G401 (cell line): ENCODE measurements at regions not wholly inside any gene's neighbourhood (a gene's known extent, or its start where the extent isn't known, plus 50 kb on each side); places are given as distances from the start of the nearest gene placed in this dataset.
"Not testable (repeated sequence)": the region's sequence is repeated elsewhere in the genome, so short reads cannot be mapped to it uniquely, and the experiment has no call there.

Experiments used
- DNase-seq: peaks from one replicate; pipeline ENCODE4 v3.0.0-alpha.2; 2015; ENCODE audit warnings: low spot score
- in situ Hi-C: cut with HindIII; loops from 2 replicates; pipeline ENCODE4 v1.10.0; 2016; ENCODE audit warnings: low sequenced_read_pairs, mixed read lengths

DNA sequence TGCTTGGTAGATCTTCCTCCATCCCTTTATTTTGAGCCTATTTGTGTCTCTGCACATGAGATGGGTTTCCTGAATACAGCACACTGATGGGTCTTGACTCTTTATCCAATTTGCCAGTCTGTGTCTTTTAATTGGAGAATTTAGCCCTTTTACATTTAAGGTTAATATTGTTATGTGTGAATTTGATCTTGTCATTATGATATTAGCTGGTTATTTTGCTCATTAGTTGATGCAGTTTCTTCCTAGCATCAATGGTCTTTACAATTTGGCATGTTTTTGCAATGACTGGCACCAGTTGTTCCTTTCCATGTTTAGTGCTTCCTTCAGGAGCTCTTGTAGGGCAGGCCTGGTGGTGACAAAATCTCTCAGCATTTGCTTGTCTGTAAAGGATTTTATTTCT is 72.4 kb downstream of the HNRNPD start:
- DNase-seq, in situ Hi-C loops: not testable (repeated sequence)

DNA sequence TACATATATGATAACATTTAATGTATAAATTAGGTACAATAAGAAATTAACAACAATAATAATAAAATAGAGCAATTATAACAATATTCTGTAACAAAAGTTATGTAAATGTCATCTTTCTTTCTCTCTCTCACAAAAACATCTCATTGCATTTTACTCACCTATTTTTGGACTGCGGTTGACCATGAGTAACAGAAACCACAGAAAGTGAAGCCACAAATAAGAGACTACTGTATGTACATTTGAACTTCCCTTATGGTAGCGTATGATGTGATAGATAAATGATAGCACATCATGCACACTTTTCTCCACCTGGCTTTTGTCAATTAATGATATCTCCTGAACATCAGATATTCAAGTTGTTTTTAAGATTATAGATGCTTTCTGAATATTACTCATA is 80.5 kb downstream of the HNRNPD start:
- no peak for DNase-seq
- in situ Hi-C loops = no loop called here

DNA sequence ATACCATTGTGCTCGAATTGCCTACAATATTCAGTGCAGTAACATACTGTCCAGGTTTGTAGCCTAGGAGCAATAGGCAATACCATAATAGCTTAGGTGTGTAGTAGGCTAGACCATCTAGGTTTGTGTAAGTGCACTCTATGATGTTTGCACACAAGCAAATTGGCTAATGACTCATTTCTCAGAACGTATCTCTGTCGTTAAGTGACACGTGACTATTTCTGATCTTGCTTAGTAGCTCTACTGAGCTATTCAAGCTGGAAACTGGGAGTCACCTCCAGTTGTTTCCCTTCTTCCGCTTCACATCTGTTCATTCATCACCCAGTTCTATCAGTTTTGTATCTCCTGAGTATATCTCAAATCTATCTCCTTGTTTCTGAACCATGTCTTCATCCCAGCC is 86.1 kb downstream of the HNRNPD start:
- in situ Hi-C loops = no loop called here
- no peak for DNase-seq

DNA sequence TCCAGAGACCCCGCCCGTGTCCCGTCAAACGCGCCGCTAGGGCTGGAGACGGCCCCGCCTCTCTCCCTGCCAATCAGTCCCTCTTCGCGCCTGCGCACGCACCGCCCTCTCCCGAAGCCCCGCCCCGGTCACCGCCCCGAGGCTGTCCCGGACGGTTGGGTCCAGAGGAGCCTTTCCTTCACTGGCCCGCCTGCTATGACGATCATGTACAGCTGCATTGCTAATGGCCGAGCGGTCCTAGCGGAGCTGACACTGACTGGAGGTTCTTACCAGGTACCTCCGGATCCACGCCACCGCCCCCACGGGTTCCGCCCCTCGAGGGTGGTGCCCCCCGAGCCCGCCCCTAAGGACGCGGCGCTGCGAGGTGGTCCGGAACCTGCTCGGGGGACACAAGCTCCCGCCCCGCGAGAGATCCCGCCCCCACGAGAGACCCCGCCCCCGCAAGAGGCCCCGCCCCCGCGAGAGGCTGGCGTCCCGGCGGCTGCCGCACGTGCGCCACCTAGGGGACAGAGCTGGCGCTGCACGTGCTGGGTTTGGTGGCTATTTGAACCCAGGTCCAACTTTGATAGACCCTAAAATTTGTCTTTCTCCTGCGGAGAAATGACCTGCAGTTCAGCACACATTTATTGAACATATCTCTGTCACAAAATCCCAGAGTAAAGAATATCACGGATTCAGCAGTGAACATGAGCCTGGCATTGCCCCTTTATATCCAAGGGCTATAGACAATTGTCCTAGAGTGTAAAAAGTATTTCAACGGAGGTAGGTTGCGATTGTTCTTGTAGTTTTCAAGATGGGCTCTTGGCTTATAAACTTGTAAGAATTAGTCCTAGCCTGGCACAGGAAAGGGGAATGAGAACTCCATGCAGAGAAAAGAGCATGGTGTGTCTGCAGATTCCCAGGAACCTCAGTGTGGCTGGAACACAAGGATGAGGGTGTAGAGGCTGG is 88.7 kb downstream of the HNRNPD start:
- peak; percentile 92 for DNase-seq
- in situ Hi-C loops = no loop called here

DNA sequence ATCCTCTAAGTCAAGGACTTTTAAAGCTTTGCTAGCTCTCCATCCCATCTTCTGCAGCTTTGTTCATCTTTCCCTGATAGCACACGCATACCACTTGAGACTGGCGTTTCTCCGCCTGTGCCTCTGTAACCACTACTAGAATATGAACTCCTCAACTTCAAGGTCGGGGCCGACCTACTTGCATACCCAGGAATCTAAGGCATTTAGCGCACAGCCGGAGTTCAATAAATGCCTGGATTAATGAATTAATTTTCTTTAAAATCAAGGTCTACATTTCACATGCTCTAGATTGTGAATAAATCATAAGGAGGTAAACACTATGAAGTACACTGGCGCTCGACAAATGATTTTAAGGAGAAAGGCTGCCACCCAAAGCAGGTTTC is 89.3 kb downstream of the HNRNPD start:
- DNase-seq = no peak
- in situ Hi-C loops = no loop called here

DNA sequence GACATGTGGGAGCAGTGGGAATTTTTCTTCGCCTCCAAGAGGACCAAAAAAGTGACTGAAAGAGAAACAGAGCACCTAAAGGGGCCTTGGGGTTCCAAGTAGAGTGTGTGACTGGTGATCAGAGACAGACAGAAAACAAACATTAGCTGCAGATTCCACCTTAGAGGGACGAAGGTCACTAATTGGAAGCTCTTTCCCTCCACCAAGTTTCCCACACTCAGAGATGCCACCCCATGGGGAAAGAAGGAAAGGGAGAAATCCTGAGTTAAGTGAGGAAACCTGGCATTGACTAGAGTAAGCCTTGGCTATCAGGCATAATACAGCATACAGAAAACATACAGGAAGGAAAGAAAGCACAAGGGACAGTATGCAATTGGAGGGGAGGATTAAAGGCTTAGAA is 90.9 kb downstream of the HNRNPD start:
- no peak for DNase-seq
- in situ Hi-C loops = no loop called here

DNA sequence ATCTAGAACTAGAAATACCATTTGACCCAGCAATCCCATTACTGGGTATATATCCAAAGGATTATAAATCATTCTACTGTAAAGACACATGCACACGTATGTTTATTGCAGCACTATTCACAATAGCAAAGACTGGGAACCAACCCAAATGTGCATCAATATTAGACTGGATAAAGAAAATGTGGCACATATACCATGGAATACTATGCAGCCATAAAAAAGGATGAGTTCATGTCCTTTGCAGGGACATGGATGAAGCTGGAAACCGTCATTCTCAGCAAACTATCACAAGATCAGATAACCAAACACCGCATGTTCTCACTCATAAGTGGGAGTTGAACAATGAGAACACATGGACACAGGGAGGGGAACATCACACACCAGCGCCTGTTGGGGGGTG is 94.2 kb downstream of the HNRNPD start:
- DNase-seq, in situ Hi-C loops: not testable (repeated sequence)

DNA sequence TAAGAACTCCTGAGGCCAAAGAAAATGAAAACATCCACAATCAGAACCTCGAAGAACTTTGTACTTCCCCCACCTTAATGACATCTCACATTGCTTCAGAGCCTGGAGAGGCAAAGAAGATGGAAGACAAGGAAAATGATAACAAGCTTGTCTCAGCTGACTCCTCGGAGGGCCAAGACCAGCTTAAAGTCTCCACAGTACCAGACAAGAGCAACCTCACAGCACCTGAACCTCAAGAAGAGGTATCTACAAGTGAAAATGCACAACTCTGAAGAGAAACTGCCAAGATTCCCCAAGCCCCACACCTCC is 97.5 kb downstream of the HNRNPD start:
- in situ Hi-C loops = no loop called here
- no peak for DNase-seq

DNA sequence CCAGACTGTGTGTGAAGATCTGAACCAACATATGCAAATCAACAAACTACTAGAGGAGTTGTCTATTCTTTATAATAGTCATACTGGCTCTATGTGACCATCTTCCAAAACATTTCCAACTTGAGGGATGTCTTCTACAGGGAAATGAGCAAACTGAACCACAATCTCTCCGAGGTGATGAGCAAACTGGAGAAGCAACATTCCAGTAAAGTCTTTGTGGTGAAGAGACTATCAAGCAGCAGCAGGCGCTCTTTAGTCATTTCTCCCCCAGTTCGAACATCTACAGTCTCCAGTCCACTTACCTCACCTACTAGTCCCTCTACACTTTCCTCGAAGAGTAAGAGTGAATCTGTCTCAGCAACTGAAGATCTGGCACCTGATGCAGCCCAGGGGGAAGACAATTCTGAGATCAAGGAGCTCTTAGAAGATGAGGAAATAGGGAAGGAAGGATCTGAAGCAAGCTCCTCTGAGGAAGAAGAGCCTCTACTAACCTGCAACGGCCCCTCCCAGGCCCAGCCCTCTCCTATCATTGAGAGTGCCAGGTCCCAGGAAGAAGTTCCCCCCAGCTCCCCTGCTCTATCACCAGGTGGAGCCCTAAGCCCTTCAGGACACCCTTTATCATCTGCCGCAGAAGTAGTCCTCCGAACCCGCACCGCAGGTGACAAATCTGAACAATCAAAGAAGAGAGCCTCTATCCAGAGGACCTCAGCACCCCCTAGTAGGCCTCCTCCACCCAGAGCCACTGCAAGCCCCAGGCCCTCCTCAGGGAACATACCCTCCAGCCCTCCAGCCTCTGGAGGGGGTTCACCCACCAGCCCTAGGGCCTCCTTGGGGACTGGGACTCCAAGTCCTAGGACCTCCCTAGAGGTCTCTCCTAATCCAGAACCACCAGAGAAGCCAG is 98.1 kb downstream of the HNRNPD start:
- no peak for DNase-seq
- in situ Hi-C loops = no loop called here

DNA sequence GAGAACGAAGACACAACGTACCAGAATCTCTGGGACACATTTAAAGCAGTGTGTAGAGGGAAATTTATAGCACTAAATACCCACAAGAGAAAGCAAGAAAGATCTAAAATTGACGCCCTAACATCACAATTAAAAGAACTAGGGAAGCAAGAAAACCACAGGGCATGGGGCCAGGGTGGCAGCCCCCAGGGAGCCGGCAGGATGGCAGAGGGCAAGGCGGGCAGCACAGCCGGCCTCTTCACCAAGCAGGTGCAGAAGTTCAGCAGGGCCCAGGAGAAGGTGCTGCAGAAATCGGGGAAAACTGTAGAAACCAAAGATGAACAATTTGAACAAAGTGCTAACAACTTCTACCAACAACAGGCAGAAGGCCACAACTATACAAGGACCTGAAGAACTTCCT is 99.1 kb downstream of the HNRNPD start:
- DNase-seq, in situ Hi-C loops: not testable (repeated sequence)

DNA sequence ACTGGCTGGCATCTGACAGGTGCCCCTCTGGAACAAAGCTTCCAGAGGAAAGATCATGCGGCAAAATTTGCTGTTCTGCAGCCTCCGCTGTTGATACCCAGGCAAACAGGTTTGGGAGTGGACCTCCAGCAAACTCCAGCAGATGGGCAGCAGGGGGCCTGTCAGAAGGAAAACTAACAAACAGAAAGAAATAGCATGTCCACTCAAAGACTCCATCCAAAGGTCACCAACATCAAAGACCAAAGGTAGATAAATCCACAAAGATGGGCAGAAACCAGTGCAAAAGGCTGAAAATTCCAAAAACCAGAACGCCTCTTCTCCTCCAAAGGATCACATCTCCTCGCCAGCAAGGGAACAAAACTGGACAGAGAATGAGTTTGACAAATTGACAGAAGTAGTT is 101.3 kb downstream of the HNRNPD start:
- DNase-seq, in situ Hi-C loops: not testable (repeated sequence)

DNA sequence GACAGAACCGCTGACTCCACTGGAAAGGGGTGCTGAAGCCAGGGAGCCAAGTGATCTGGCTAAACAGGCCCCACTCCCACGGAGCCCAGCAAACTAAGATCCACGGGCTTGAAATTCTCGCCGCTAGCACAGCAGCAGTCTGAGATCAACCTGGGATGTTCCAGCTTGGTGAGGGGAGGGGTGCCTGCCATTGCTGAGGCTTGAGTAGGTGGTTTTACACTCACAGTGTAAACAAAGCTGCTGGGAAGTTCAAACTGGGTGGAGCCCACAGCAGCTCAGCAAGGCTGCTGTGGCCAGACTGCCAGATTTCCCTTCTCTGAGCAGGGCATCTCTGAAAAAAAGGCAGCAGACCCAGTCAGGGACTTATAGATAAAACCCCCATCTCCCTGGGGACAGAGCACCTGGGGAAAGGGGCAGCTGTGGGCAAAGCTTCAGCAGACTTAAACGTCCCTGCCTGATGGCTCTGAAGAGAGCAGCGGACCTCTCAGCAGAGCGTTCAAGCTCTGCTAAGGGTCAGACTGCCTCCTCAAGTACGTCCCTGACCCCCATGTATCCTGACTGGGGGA is 101.8 kb downstream of the HNRNPD start:
- DNase-seq, in situ Hi-C loops: not testable (repeated sequence)

DNA sequence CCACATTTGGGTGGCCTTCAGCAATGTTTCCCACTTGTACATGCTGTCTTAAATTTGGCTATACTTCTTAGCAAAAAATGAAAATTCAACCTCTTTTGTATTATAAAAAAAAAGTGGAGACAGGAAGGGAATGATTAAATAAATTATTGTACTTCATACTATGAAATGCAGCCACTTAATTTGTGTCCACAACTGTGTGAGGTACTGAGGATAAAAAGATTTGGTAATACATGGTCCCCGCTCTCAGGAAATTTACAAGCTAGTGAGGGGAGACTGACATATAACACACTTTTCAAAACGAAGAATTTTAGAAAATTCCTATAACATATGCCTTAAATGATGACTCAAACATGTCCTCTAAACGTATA is 105.0 kb downstream of the HNRNPD start:
- DNase-seq = no peak
- in situ Hi-C loops = no loop called here

DNA sequence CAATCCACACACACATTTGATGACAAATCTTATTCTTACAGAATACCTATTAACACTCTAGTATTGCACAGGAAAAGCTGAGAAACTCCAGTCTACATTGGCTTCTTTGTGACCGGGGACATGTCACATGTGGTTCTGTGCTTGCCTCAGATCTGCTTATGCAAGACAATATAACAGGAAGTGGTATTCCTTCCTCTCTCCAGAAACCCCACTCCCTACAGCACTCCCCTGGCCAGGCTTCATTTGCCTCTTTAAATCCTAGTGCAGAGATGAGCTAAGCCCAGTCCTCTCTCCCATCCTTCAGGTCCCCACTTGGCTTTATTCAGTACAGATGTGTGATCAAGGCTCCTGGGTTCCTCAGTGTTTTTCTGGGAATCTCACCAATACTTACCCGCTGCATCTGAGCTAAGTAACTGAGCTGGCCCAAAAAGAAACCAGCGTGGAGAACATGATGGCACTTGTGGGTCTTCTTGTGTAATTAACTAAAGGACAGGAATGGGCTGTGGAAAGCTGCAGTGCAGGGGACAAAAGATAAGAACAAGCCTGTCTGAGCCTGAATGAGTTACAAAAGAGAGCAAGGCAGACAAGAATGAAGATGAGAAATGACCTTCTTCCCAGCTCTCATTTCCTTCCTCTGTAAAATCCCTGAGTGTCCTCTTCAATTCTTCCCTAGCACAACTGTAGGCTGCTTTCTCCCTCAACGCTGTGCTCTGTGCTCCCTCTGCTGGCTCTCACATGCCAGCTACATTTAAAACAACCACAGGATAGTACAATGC is 105.6 kb downstream of the HNRNPD start:
- DNase-seq = peak; percentile 83
- in situ Hi-C loops = no loop called here

DNA sequence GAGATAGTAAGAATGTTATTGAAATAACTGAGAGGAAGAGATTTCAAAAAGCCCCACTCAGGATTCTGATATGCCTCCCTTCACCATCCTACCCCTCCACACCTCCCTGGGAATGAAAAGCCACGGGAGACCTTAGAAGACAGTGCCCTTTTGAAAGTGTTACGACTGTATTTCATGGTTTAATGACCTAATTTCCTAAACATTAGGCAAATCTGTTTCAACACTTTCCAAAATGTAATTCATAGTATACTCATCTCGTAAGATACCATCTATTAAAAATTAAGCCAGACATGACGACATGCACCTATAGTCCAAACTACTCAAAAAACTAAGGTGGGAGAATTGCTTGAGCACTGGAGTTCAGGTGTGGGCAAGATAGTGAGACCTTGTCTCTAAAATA is 106.3 kb downstream of the HNRNPD start:
- in situ Hi-C loops = no loop called here
- no peak for DNase-seq

DNA sequence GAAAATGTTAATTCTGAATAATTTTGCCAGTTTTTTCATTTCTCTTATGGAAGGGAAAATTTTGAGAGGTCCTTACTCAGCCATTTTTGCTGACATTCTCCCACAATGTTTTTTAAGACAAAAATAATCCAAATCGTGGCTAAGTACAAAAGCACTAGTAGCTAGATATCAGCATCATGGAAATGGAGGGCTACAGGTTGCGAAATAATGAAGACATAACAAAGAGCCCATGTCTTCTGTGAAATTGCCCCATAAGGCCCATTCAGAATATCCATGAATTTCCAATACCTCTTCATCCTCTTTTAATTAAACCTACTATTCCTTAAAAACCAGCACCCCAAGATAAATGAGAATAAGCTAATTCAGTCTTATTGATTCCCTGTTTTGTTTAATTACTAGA is 107.4 kb downstream of the HNRNPD start:
- no peak for DNase-seq
- in situ Hi-C loops = no loop called here

DNA sequence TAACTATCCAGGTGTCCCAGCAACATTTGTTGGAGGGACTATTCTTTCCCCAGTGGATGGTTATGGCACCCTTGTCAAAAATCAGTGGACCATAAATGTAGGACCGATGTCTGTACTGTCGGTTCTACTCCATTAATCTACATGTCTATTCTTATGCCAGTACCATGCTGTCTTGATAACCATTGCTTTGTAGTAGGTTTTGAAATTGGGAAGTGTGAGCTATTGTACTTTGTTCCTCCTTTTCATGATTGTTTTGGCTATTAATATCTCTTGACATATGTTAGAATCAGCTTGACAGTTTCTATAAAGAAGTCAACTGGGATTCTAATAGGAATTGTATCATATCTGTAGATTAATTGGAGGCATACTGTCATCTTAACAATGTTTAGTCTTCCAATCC is 112.7 kb downstream of the HNRNPD start:
- in situ Hi-C loops = no loop called here
- DNase-seq = no peak

DNA sequence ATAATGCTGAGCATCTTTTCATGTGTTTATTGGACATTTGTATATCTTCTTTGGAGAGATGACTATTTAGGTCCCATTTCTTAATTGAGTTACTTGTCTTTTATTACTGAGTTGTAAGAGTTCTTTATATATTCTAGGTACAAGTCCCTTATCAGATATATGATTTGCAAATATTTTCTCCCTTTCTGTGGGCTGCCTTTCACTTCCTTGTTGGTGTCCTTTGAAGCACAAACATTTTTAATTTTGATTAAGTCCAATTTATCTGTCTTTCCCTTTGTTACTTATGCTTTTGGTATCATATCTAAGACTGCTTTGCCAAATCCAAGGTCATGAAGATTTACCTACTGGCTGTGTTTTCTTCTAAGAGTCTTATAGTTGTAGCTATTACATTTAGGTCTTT is 113.2 kb downstream of the HNRNPD start:
- in situ Hi-C loops = no loop called here
- no peak for DNase-seq

DNA sequence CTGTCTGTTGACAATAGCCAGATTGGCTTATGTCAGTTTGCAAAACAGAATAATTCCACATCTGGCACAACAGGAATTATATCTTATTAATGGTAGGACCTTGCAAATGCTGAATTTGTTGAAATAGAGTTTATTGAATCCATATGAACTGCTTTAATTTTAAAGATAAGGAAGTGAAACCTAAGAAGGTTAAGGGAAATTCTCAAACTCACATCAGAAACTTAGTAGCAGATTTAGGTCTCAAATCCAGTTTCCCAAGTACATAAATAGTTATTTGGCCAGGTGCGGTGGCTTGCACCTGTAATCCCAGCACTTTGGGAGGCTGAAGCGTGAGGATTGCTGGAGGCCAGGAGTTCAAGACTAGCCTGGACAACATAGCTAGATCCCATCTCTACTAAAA is 117.1 kb downstream of the HNRNPD start:
- in situ Hi-C loops = no loop called here
- DNase-seq = no peak
